GM10266 (cell line): ENCODE measurements at regions not wholly inside any gene's neighbourhood (a gene's known extent, or its start where the extent isn't known, plus 50 kb on each side); places are given as distances from the start of the nearest gene placed in this dataset.

Source experiments
- DNase-seq: peaks from one replicate; pipeline ENCODE4 v3.0.0; 2012; ENCODE audit errors: extremely low spot score
- CTCF ChIP-seq: IDR thresholded peaks from 2 replicates; pipeline ENCODE4 v1.5.1; 2012; ENCODE audit warnings: mild to moderate bottlenecking, low read depth; ENCODE audit not compliant: control insufficient read depth, insufficient read depth; ENCODE audit errors: missing control alignments

- TF ChIP-seq CTCF: no peak
- no peak for DNase-seq
These were observed 360.4 kb upstream of the ZNF32 start for GRCh38 chr10:44008917-44009709.

GRCh38 chr10:44008270-44008916, 359.7 kb upstream of the ZNF32 start:
- DNase-seq: peak; percentile 60
- TF ChIP-seq CTCF: no peak

GRCh38 chr10:44006771-44007170, 358.1 kb upstream of the ZNF32 start:
- TF ChIP-seq CTCF: no peak
- DNase-seq: no peak

- DNase-seq: no peak
- TF ChIP-seq CTCF: no peak
These were observed 357.1 kb upstream of the ZNF32 start for GRCh38 chr10:44005788-44006099.

- no peak for TF ChIP-seq CTCF
- no peak for DNase-seq
These were observed 356.5 kb upstream of the ZNF32 start for GRCh38 chr10:44004913-44005787.

- TF ChIP-seq CTCF: no peak
- no peak for DNase-seq
These were observed 349.5 kb upstream of the ZNF32 start for GRCh38 chr10:43998021-43998809.
